ENCODE measurements at regions not wholly inside any gene's neighbourhood (a gene's known extent, or its start where the extent isn't known, plus 50 kb on each side); places are given as distances from the start of the nearest gene placed in this dataset.

- TF ChIP-seq SRF (IDR thresholded peaks at IDR 0.05; ENCODE audit: low read depth in 2 of 2, low read length in 2 of 2) (no peak), TAF1 (IDR thresholded peaks at IDR 0.05; ENCODE audit: borderline replicate concordance, low read depth, low read length) (no peak), MYB (IDR thresholded peaks at IDR 0.05; ENCODE audit: borderline replicate concordance, low read depth, low read length) (no peak), ZZZ3 (IDR thresholded peaks at IDR 0.05; ENCODE audit: control insufficient read depth, insufficient read length, low read depth) (no peak), NFYB (IDR thresholded peaks at IDR 0.05; ENCODE audit: insufficient read depth, low read depth, low read length) (no peak), FOS (IDR thresholded peaks at IDR 0.05; ENCODE audit: borderline replicate concordance, extremely low read depth, insufficient read length) (no peak), STAT3 (IDR thresholded peaks at IDR 0.05; ENCODE audit: low read depth, low read length) (no peak), YBX1 (IDR thresholded peaks at IDR 0.05) (no peak), MTA2 (IDR thresholded peaks at IDR 0.05; ENCODE audit: low read depth) (no peak), CHD4 (IDR thresholded peaks at IDR 0.05) (no peak), ZBTB11 (CRISPR knock-in tag; IDR thresholded peaks at IDR 0.05) (no peak)
Measured at GRCh38 chr14:22316473-22316872, 272.6 kb downstream of the DAD1 start (continued).
